IPS-18c (cell line): ENCODE measurements at regions not wholly inside any gene's neighbourhood (a gene's known extent, or its start where the extent isn't known, plus 50 kb on each side); places are given as distances from the start of the nearest gene placed in this dataset.
A peak's percentile ranks its signal among the peaks of the same experiment; 100 is the strongest.

ENCODE experiments used
- H3K4me3 ChIP-seq: 2 replicates; pipeline ENCODE4 v1.7.0; 2013; ENCODE audit warnings: low read depth, mild to moderate bottlenecking, low read length, moderate library complexity; ENCODE audit not compliant: insufficient read depth
- H3K9me3 ChIP-seq: one replicate; pipeline ENCODE4 v1.6.1; 2013; ENCODE audit warnings: mild to moderate bottlenecking, low read length, moderate library complexity; ENCODE audit not compliant: control insufficient read depth, insufficient read depth

DNA sequence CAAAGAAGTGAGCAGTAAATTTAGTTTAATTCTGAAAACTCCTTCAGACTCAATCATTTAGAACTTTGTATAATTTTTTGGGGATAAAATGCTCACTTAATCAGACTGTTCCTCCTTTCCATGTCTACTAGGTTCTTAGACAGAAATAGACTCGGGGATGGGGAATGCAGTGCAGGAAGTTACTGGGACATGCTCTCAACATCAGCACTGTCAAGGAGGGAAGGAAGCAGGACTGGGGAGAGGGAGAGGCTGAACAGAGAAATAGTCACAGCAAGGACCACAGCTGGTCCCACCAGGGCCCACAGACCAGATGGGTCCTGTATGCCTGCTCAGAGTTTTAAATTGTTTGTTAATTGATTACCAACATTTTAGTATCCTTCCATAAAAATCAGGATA, 310.1 kb upstream of the MSX2 start:
- Histone ChIP-seq H3K9me3 (no peaks in the 10 kb centered on the region), H3K4me3 (no peak overlapping the region)

DNA sequence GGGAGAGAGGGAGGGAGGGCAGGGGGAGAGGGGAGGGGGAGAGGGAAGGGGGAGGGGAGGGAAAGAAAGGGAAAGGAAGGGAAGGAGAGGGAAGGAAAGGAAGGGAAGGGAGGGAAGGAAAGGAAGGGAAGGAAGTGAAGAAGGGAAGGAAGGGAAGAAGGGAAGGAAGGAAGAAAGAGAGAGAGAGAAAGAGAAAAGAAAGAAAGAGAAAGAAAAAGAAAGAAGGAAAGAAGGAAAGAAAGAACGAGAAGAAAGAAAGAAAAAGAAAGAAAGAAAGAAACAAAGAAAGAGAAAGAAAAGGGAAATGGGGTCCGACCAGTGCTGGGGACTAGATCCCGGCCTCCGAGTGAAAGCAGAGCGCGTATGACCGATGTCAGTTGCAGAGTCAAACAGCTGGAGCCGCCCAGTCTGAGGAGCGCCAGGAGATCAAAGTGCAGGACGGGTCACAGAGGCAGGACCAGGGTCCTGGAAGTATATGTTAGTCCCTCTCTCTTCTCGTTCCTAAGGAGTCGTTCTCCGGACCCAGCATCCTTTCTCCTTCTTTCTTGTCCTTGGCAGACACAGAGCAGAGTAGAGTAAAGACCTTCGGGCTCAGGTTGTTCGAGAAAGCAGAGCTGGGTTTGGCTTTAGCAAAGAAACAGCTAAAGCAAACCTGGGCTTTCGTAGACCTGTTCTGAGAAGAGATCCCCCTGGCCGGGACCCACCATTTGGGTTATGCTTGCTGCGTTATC, 305.4 kb upstream of the MSX2 start:
- H3K4me3 ChIP-seq, result peak overlapping the region; percentile 38

GRCh38 chr5:174419540-174420132, 304.7 kb upstream of the MSX2 start:
- Histone ChIP-seq H3K9me3 (no peaks in the 10 kb centered on the region), H3K4me3 (peak overlapping the region; percentile 38; the same call in 1 of the 2 replicates)

More for the DNA sequence above, 305.4 kb upstream of the MSX2 start:
- H3K9me3 ChIP-seq, result no peaks in the 10 kb centered on the region

DNA sequence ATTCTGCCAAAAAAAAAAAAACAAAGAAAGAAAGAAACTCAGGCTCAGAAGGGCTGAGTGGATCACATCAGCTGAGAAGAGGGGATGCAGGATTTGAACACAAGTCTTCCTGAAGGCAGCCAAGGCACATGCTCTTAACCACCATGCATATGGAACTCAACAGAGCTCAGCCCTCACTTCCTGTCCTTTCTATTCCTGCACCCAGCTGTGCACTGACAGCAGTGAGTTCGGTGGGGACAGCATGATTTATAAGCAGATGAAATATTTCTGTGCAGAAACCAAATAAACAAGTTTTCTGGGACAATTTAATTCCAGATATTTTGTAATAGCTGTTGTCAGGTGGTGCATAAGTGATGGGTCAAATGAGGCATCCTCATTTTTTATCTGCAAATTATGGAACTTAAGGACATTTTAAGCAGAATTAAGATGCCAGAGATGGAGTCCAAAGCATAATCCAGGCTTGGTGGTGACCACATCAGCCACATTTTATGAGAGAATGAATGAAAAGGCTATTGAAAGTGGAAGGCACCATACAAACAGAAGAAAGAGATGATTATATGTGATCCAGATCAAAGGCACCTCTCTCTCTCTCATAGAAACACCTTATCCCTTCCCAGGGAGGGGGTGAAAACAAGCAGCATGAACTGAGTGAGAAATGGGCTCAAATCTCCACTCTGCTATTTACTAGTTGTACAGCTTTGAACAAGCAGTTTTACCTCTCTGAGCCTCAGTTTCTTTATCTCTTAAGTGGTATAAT, 303.6 kb upstream of the MSX2 start:
- H3K9me3 ChIP-seq, result peaks cover 2% of the 10 kb centered on the region
- H3K4me3 ChIP-seq, result no peak overlapping the region

DNA sequence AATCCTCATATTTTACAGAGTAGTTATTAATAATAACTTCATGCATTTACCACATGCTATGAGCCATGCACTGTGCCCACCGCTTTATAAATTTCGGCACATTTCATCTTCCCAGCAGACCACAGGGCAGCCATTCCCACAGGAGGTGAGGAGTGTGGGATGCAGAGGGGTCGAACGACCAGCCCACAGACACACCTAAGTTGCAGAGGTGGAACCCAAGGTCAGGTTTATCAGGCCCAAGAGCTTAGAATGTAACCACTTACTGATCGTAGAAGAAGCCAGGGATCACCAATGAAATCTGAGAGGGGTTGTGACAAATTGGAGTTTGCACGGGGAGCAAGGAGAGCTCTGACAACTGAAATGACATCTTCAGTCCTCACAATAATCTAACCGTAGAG, 303.0 kb upstream of the MSX2 start:
- Histone ChIP-seq H3K9me3 (peaks cover 2% of the 10 kb centered on the region), H3K4me3 (no peak overlapping the region)

DNA sequence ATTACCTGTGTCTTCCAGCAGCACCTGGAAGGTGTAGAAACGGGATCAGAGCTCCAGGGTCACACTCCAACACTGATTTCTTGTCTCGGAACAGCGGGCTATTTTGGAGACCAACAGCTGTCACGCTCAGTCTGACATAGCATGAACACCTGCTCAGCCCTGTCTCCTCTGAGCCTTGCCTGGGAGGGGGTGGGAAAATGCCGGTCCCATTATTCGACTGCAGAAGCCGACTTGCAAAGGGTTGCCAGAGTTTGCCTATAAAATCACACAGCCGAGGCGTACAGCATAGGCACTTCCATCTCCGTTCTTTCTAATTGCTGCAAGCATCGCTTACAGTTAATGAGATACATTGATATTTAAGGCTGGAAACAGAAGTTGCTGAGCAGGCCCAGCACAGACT, 300.8 kb upstream of the MSX2 start:
- H3K9me3 ChIP-seq, result peaks cover 5% of the 10 kb centered on the region
- no peak overlapping the region for H3K4me3 ChIP-seq

GRCh38 chr5:174424219-174425053, 299.9 kb upstream of the MSX2 start:
- H3K9me3 ChIP-seq, result peaks cover 5% of the 10 kb centered on the region

DNA sequence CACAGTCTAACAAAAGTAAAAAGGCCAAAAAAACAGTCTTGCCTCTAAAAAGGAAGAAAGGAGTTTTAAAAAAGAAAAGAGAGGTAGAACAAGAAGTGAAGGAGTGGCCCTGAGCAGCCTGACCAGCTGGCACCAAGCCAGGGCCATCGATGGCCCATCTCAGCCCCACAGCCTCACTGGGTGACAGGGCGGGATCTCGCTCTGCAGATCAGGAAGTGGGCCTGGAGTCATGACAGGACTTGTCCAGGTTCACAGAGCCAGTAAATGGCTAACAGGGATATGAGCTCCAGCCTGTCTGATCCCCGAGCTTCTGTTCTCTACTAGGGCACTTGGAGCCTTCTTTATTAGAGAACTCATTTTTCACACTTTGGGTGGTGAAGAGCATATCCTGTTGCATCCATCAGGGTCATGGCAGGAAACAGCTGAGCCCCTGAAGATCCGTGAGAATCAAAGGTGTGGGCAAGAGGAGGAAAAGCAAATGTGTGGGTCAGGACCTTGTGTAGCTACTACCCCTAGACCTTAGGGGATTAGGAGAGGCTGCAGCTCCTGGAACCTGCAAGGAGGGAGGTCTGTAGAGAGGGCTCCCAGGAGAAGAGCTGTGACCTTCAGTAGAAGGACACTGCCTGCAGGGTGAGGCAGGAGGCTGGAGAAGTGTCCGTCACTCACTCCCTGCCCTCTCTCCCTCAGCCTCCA, 299.0 kb upstream of the MSX2 start:
- H3K4me3 ChIP-seq, result no peak overlapping the region

More at GRCh38 chr5:174424219-174425053, 299.9 kb upstream of the MSX2 start:
- H3K4me3 ChIP-seq, result no peak overlapping the region

DNA sequence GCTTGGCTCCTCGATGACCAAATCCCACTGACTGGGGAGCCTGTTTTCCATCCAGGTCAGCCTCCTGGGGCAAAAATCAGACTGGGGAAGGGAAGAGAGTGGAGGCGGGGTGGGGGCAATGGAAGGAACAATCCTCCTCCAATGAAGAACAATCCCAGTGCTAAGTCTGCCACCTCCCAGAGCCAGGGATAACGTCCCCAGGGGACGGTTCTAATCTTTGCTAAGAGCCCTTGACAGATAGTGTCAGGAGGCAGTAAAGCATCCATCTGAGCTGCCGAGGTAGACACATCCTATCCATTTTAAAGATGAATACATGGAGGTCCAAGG, 298.5 kb upstream of the MSX2 start:
- H3K9me3 ChIP-seq, result peaks cover 7% of the 10 kb centered on the region

More for the DNA sequence above, 299.0 kb upstream of the MSX2 start:
- peaks cover 5% of the 10 kb centered on the region for H3K9me3 ChIP-seq

GRCh38 chr5:174426388-174426787, 298.0 kb upstream of the MSX2 start:
- no peak overlapping the region for H3K4me3 ChIP-seq
- H3K9me3 ChIP-seq, result peaks cover 7% of the 10 kb centered on the region

More for the DNA sequence above, 298.5 kb upstream of the MSX2 start:
- H3K4me3 ChIP-seq, result no peak overlapping the region

- Histone ChIP-seq H3K4me3 (no peak overlapping the region), H3K9me3 (peaks cover 7% of the 10 kb centered on the region)
Measured at GRCh38 chr5:174426851-174427250, 297.5 kb upstream of the MSX2 start.

DNA sequence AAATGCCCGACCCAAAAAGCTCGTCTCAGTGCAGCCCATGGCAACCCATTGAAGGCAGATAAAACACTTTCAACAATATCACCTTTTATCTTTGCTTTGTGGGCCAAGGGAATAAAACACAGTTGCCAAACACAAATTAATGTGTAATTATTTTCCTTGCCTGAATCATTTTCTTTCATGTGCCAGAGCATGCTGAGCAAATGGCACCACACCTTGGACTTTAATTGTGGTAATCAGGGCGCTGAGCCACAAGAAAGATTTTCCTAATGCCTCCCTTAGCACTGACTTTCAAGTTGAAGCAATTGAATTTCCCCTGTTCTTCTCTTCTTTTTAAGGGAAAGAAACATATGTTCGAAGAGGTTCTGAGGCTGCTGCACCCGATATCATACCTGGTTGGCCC, 297.1 kb upstream of the MSX2 start:
- no peak overlapping the region for H3K4me3 ChIP-seq
- H3K9me3 ChIP-seq, result peaks cover 7% of the 10 kb centered on the region

DNA sequence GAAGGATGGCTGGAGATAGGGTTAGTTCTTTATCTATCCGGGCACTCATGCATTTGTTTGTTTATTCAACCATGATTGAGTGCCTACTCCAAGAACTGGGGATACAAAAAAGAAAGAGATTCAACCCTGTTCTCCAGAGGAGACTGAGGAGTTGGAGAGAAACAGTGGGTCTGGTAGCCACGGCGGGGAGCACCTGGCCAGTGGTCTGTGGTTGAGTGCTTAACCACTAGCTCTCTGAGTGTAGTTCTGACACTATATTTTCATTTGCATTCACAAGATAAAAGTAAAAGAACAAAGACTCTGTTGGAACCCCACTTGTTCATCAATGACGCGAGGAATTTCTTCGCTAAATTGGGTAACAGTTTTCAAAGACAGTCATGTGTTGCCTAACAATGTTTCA, 295.5 kb upstream of the MSX2 start:
- Histone ChIP-seq H3K4me3 (no peak overlapping the region), H3K9me3 (peaks cover 7% of the 10 kb centered on the region)

DNA sequence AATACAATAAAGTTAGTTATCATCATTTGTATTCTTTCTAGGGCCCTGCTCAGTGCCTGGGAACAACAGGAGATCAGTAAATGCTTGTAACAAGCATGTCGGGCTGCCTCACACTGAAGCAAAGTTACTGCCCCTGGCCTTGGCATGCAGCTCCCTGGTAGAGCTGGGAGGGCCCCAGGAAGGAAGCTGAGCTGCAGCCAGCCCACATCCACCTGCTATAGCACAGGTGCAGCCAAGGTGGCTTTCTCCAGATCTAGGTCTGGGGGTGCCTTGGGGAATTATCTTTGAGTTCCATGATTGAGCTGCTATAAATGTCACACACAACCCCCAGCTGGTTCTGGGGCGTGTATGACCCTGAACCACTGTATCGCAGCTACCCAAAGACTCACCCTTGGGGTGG, 293.4 kb upstream of the MSX2 start:
- peaks cover 5% of the 10 kb centered on the region for H3K9me3 ChIP-seq
- H3K4me3 ChIP-seq, result no peak overlapping the region

- peaks cover 5% of the 10 kb centered on the region for H3K9me3 ChIP-seq
- no peak overlapping the region for H3K4me3 ChIP-seq
Measured at GRCh38 chr5:174431504-174431903, 292.9 kb upstream of the MSX2 start.

DNA sequence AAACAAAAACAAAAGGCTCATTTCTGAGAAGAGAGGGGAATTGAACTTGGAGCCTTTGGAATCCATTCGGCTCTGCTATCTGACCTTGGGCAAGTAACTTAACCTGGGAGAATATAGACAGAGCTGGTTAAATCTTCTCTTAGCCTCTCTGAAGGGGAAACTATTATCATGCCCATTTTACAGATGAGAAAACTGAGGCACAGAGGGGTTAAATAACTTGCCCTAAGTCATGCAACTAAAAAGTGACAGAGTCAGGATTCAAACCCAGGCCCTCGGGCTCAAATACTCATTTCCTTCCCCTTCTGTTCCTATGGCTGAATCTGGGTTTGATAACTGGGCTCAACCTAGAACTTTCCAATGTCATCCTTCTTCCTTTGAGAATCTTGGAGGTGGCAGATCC, 291.3 kb upstream of the MSX2 start:
- Histone ChIP-seq H3K9me3 (peaks cover 5% of the 10 kb centered on the region), H3K4me3 (no peak overlapping the region)

DNA sequence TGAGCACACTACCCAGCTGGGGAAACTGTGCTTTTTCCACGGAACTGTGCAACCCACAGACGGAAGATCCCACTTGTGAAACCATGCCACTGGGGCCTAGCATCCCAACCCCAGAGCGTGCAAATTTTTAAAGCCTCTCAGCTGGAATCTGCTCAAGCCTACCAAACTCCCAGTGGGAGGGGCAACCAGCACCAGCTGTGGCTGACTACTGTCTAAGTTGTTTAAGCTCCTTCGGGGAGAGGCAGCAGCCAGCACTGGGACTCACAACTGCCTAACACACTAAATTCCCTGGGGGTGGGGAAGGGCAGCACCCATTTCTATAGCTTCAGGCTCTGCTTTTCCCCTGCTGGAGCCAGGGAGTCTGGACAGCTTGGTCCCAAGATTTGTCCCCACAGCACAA, 287.6 kb upstream of the MSX2 start:
- no peak overlapping the region for H3K4me3 ChIP-seq
- no peaks in the 10 kb centered on the region for H3K9me3 ChIP-seq
